ENCODE measurements at regions not wholly inside any gene's neighbourhood (a gene's known extent, or its start where the extent isn't known, plus 50 kb on each side); places are given as distances from the start of the nearest gene placed in this dataset.
A peak's percentile ranks its signal among the peaks of the same experiment; 100 is the strongest.

- no peak for DNase-seq
These were observed 58.2 kb downstream of the ESM1 start for GRCh38 chr5:54927097-54927746.

GRCh38 chr5:54924487-54924886 is 60.9 kb downstream of the ESM1 start:
- no peak for DNase-seq

- DNase-seq, result no peak
These were observed 68.1 kb downstream of the ESM1 start for GRCh38 chr5:54917323-54917722.

GRCh38 chr5:54915466-54916027 is 69.8 kb downstream of the ESM1 start:
- no peak for DNase-seq

- DNase-seq, result no peak
These were observed 73.4 kb downstream of the ESM1 start for GRCh38 chr5:54912021-54912420.

- no peak for DNase-seq
These were observed 75.2 kb downstream of the ESM1 start for GRCh38 chr5:54909911-54910870.

GRCh38 chr5:54908774-54909525 is 76.4 kb downstream of the ESM1 start:
- no peak for DNase-seq

GRCh38 chr5:54905942-54906537 is 79.4 kb downstream of the ESM1 start:
- peak; percentile 74 for DNase-seq

GRCh38 chr5:54905246-54905795 is 80.1 kb downstream of the ESM1 start:
- no peak for DNase-seq

GRCh38 chr5:54904425-54904824 is 81.0 kb downstream of the ESM1 start:
- peak; percentile 28 for DNase-seq

- DNase-seq, result peak; percentile 75
These were observed 82.5 kb downstream of the ESM1 start for GRCh38 chr5:54902791-54903473.

GRCh38 chr5:54900984-54901725 is 84.2 kb downstream of the ESM1 start:
- DNase-seq, result peak; percentile 29

- no peak for DNase-seq
These were observed 88.4 kb downstream of the ESM1 start for GRCh38 chr5:54897001-54897400.

GRCh38 chr5:54895816-54896341 is 89.5 kb downstream of the ESM1 start:
- peak; percentile 58 for DNase-seq

GRCh38 chr5:54894957-54895815 is 90.2 kb downstream of the ESM1 start:
- no peak for DNase-seq

- DNase-seq, result no peak
These were observed 95.6 kb downstream of the ESM1 start for GRCh38 chr5:54889826-54890225.

- no peak for DNase-seq
These were observed 97.7 kb downstream of the ESM1 start for GRCh38 chr5:54887663-54888062.

GRCh38 chr5:54886866-54887265 is 98.5 kb downstream of the ESM1 start:
- no peak for DNase-seq

- no peak for DNase-seq
These were observed 99.8 kb downstream of the ESM1 start for GRCh38 chr5:54885636-54886035.

- no peak for DNase-seq
These were observed 101.2 kb downstream of the ESM1 start for GRCh38 chr5:54884195-54884536.

All from hematopoietic multipotent progenitor cell treated with erythropoietin and hydrocortisone succinate and interleukin-3 and kit ligand, for 4 days (in vitro differentiated cells).